Activated CD4-positive, alpha-beta T cell treated with anti-CD3 and anti-CD28 coated beads, Interleukin-2, Interleukin-4, amounts not matched to agents 100 ng/mL and 50 ng/mL, durations not matched to agents 16 hours and 8 hours (primary cell): ENCODE measurements at regions not wholly inside any gene's neighbourhood (a gene's known extent, or its start where the extent isn't known, plus 50 kb on each side); places are given as distances from the start of the nearest gene placed in this dataset.

Source experiments
- DNase-seq: peaks from one replicate; pipeline ENCODE4 v3.0.0-alpha.2; 2020; ENCODE audit warnings: low spot score

GRCh38 chr5:120413686-120414085 lies 50.4 kb upstream of the PRR16 start:
- DNase-seq: no peak
